ENCODE measurements at regions not wholly inside any gene's neighbourhood (a gene's known extent, or its start where the extent isn't known, plus 50 kb on each side); places are given as distances from the start of the nearest gene placed in this dataset.

DNA sequence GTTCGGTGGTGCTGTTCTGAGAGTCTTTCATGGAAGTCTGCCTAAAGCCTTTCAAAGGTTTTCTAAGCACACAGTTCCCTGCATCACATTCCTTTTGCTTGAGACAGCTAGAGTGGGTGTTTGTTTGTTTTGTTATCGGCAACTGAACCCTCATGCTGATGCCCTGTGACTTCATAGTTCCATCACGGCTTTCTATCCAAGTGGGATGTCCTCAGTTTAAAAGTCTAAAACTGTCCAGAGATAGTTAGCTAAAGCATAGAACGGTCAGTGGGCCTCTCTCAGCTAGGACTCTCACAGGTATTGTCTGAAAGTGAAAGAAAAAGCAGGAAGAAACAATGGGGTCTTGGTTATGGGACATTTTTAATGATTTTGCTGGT lies 337.3 kb downstream of the OSR1 start:
- Histone ChIP-seq H3K27me3 (ENCODE audit: control insufficient read depth, extremely low read depth, insufficient read depth, low read length) (no peaks in the 10 kb centered on the region), H3K9me3 (ENCODE audit: control insufficient read depth, low read depth, low read length) (no peaks in the 10 kb centered on the region), H3K4me1 (ENCODE audit: control insufficient read depth, extremely low read depth, insufficient read depth, low read length) (no peaks in the 10 kb centered on the region), H3K4me2 (ENCODE audit: control insufficient read depth, extremely low read depth, insufficient read depth, low read depth, low read length) (no peak overlapping the region), H3K9ac (ENCODE audit: control insufficient read depth, extremely low read depth, insufficient read depth, low read length) (no peak overlapping the region), H3K27ac (ENCODE audit: control insufficient read depth, insufficient read depth, low read length) (no peak overlapping the region), H3K9me1 (ENCODE audit: control insufficient read depth, extremely low read depth, insufficient read depth, low read length) (no peaks in the 10 kb centered on the region), H3K4me3 (ENCODE audit: control insufficient read depth in 2 of 3, extremely low read depth in 1 of 3, insufficient read depth in 2 of 3, low read depth in 1 of 3, low read length in 3 of 3) (no peak overlapping the region), H4K20me1 (ENCODE audit: control insufficient read depth, extremely low read depth, insufficient read depth, low read length) (no peaks in the 10 kb centered on the region), H2AFZ (ENCODE audit: control insufficient read depth, low read length) (no peak overlapping the region), H3K79me2 (ENCODE audit: control insufficient read depth, insufficient read depth, low read length) (no peaks in the 10 kb centered on the region), H3K36me3 (ENCODE audit: control insufficient read depth in 2 of 2, extremely low read depth in 1 of 2, insufficient read depth in 2 of 2, low read length in 2 of 2) (no peaks in the 10 kb centered on the region)
- FAIRE-seq, result peak; percentile 69
- DNase-seq (ENCODE audit: low read depth, low spot score), result no peak
- TF ChIP-seq EZH2 (IDR thresholded peaks at IDR 0.05; ENCODE audit: low read length), result no peak
- TF ChIP-seq, protein P1, sequence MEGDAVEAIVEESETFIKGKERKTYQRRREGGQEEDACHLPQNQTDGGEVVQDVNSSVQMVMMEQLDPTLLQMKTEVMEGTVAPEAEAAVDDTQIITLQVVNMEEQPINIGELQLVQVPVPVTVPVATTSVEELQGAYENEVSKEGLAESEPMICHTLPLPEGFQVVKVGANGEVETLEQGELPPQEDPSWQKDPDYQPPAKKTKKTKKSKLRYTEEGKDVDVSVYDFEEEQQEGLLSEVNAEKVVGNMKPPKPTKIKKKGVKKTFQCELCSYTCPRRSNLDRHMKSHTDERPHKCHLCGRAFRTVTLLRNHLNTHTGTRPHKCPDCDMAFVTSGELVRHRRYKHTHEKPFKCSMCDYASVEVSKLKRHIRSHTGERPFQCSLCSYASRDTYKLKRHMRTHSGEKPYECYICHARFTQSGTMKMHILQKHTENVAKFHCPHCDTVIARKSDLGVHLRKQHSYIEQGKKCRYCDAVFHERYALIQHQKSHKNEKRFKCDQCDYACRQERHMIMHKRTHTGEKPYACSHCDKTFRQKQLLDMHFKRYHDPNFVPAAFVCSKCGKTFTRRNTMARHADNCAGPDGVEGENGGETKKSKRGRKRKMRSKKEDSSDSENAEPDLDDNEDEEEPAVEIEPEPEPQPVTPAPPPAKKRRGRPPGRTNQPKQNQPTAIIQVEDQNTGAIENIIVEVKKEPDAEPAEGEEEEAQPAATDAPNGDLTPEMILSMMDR (optimal IDR thresholded peaks at IDR 0.05 in 1 of 3, IDR thresholded peaks at IDR 0.05 in 1 of 3, conservative IDR thresholded peaks at IDR 0.05 in 1 of 3; ENCODE audit: extremely low read depth in 1 of 3, insufficient read depth in 2 of 3, low read length in 3 of 3), result no peak
- dilution Hi-C loops (cut with MboI; ENCODE audit: extremely low pct_ligation_motif_present, low sequenced_read_pairs), result no loop called here

DNA sequence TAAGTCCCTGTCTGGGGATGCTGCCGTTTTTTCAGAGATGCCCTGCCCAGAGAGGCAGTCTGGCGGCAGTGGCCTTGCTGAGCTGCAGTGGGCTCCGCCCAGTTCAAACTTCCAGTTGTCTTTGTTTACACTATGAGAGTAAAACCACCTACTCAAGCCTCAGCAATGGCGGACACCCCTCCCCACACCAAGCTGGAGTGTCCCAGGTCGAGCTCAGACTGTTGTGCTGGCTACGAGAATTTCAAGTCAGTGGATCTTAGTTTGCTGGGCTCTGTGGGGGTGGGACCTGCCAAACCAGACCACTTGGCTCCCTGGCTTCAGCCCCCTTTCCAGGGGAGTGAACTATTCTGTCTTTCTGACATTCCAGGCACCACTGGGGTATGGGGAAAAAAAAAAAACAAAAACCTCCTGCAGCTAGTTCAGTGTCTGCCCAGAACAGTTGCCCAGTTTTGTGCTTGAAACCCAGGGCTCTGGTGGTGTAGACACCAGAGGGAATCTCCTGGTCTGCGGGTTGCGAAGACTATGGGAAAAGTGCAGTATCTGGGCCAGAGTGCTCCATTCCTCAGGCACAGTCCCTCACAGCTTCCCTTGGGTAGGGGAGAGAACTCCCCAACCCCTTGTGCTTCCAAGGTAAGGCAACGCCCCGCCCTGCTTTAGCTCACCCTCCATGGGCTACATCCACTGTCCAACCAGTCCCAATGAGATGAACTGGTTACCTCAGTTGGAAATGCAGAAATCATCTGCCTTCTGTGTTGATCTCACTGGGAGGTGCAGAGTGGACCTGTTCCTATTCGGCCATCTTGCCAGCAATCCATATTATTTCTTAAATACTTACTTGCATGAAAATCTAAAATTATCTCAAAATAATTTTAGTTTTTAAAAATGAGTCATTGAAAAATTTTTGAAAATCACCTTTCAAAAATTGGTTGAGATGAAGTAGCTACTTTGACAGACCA lies 338.0 kb downstream of the OSR1 start:
- Histone ChIP-seq H3K79me2 (ENCODE audit: control insufficient read depth, insufficient read depth, low read length) (no peaks in the 10 kb centered on the region), H3K4me1 (ENCODE audit: control insufficient read depth, extremely low read depth, insufficient read depth, low read length) (no peaks in the 10 kb centered on the region), H3K9me3 (ENCODE audit: control insufficient read depth, low read depth, low read length) (no peaks in the 10 kb centered on the region), H3K36me3 (ENCODE audit: control insufficient read depth in 2 of 2, extremely low read depth in 1 of 2, insufficient read depth in 2 of 2, low read length in 2 of 2) (no peaks in the 10 kb centered on the region), H3K27ac (ENCODE audit: control insufficient read depth, insufficient read depth, low read length) (no peak overlapping the region), H3K4me2 (ENCODE audit: control insufficient read depth, extremely low read depth, insufficient read depth, low read depth, low read length) (no peak overlapping the region), H3K4me3 (ENCODE audit: control insufficient read depth in 2 of 3, extremely low read depth in 1 of 3, insufficient read depth in 2 of 3, low read depth in 1 of 3, low read length in 3 of 3) (no peak overlapping the region), H2AFZ (ENCODE audit: control insufficient read depth, low read length) (no peak overlapping the region), H3K9ac (ENCODE audit: control insufficient read depth, extremely low read depth, insufficient read depth, low read length) (no peak overlapping the region), H3K9me1 (ENCODE audit: control insufficient read depth, extremely low read depth, insufficient read depth, low read length) (no peaks in the 10 kb centered on the region), H4K20me1 (ENCODE audit: control insufficient read depth, extremely low read depth, insufficient read depth, low read length) (no peaks in the 10 kb centered on the region), H3K27me3 (ENCODE audit: control insufficient read depth, extremely low read depth, insufficient read depth, low read length) (no peaks in the 10 kb centered on the region)
- TF ChIP-seq EZH2 (IDR thresholded peaks at IDR 0.05; ENCODE audit: low read length), result no peak
- TF ChIP-seq, protein P1 (optimal IDR thresholded peaks at IDR 0.05 in 1 of 3, IDR thresholded peaks at IDR 0.05 in 1 of 3, conservative IDR thresholded peaks at IDR 0.05 in 1 of 3; ENCODE audit: extremely low read depth in 1 of 3, insufficient read depth in 2 of 3, low read length in 3 of 3), result no peak
- dilution Hi-C loops (cut with MboI; ENCODE audit: extremely low pct_ligation_motif_present, low sequenced_read_pairs), result no loop called here
- DNase-seq (ENCODE audit: low read depth, low spot score) (no peak), FAIRE-seq (no peak)

Measured in keratinocyte (primary cell).